ENCODE measurements at regions not wholly inside any gene's neighbourhood (a gene's known extent, or its start where the extent isn't known, plus 50 kb on each side); places are given as distances from the start of the nearest gene placed in this dataset.

- TF ChIP-seq EZH2 (IDR thresholded peaks at IDR 0.05; ENCODE audit: insufficient read depth, poor library complexity, severe bottlenecking): no peak
- TF ChIP-seq EZH2phosphoT487 (IDR thresholded peaks at IDR 0.05; ENCODE audit: insufficient read depth, low read depth): no peak
- 92 to 93% methylated on average over 2 of the region's 2 CpGs for WGBS, 2 experiments (ENCODE audit: low coverage in 1 of 2, low lambda C conversion rate in 2 of 2, missing lambda C conversion rate in 2 of 2)
- Histone ChIP-seq H3K27ac (no peak overlapping the region), H3K79me2 (ENCODE audit: insufficient read depth) (no peaks in the 10 kb centered on the region), H4K20me1 (ENCODE audit: insufficient read depth) (no peaks in the 10 kb centered on the region), H3K4me2 (ENCODE audit: unreplicated experiment) (no peak overlapping the region), H3K4me3 (no peak overlapping the region), H3K4me1 (ENCODE audit: insufficient read depth) (no peaks in the 10 kb centered on the region), H3K27me3 (replicated peaks; ENCODE audit: insufficient read depth) (no peaks in the 10 kb centered on the region), H3K9me2 (ENCODE audit: insufficient read depth) (no peaks in the 10 kb centered on the region), H3K36me3 (ENCODE audit: low read depth) (no peaks in the 10 kb centered on the region), H3K9ac (no peak overlapping the region), H3F3A (ENCODE audit: insufficient read depth) (no peaks in the 10 kb centered on the region), H2AFZ (no peak overlapping the region), H3K9me3 (ENCODE audit: low read depth) (no peaks in the 10 kb centered on the region)
- no peak for DNase-seq
- in situ Hi-C loops (cut with MboI): no loop called here
Measured at GRCh38 chr1:221933814-221934213, 191.9 kb upstream of the DUSP10 start.

DNA sequence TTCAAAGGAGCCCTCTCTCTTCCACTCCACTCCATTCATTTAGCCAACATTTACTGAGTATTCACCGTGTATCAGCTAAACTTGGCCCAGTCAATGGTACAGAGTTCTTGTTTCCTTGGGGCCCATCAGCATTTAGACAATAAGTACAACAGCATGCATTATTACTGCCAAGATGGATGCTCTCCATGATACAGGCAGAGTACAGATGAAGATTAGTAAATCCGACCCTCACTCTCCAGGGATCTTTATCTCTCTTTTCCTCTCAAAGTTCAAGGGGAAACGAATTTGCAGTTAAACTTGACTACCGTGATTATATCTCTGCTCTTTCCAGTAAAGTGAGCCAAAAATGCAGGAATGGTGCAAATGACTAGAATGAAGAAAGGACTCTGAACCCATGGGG, 184.6 kb upstream of the DUSP10 start:
- Histone ChIP-seq H3K4me3 (no peak overlapping the region), H3F3A (ENCODE audit: insufficient read depth) (no peaks in the 10 kb centered on the region), H3K36me3 (ENCODE audit: low read depth) (no peaks in the 10 kb centered on the region), H3K27ac (no peak overlapping the region), H3K9me3 (ENCODE audit: low read depth) (no peaks in the 10 kb centered on the region), H3K9me2 (ENCODE audit: insufficient read depth) (no peaks in the 10 kb centered on the region), H3K27me3 (replicated peaks; ENCODE audit: insufficient read depth) (no peaks in the 10 kb centered on the region), H3K4me1 (ENCODE audit: insufficient read depth) (peaks cover 9% of the 10 kb centered on the region; the same call in 1 of the 2 replicates), H3K9ac (no peak overlapping the region), H2AFZ (no peak overlapping the region), H4K20me1 (ENCODE audit: insufficient read depth) (no peaks in the 10 kb centered on the region), H3K4me2 (ENCODE audit: unreplicated experiment) (no peak overlapping the region), H3K79me2 (ENCODE audit: insufficient read depth) (no peaks in the 10 kb centered on the region)
- in situ Hi-C loops (cut with MboI): no loop called here
- TF ChIP-seq EZH2 (IDR thresholded peaks at IDR 0.05; ENCODE audit: insufficient read depth, poor library complexity, severe bottlenecking) (no peak), EZH2phosphoT487 (IDR thresholded peaks at IDR 0.05; ENCODE audit: insufficient read depth, low read depth) (no peak)
- no peak for DNase-seq
- WGBS, 2 experiments (ENCODE audit: low coverage in 1 of 2, low lambda C conversion rate in 2 of 2, missing lambda C conversion rate in 2 of 2): 68 to 69% methylated on average over 4 of the region's 4 CpGs

DNA sequence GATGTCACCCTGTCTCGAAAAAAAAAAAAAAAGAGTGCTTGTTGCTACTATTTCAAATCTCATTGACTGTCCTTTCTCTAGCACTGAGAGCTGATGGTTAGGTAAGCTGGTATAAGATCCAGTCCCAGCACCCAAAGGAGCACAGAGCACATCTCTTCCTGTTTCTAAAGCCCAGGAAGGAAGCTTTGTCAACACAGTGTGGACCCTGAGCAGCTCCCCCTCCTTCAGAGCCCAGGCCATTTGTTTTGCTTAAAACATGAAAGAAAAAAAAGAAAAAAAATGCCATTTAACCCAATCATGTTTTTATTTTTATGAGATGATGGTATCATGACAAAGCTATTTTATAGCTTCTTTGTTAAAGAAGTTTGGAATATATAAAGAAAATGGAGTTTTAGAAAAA, 184.1 kb upstream of the DUSP10 start:
- no peaks in the 10 kb centered on the region for H3F3A ChIP-seq (ENCODE audit: insufficient read depth)
- no peak overlapping the region for H2AFZ ChIP-seq
- H3K9me2 ChIP-seq (ENCODE audit: insufficient read depth): no peaks in the 10 kb centered on the region
- peaks cover 9% of the 10 kb centered on the region; the same call in 1 of the 2 replicates for H3K4me1 ChIP-seq (ENCODE audit: insufficient read depth)
- H3K9me3 ChIP-seq (ENCODE audit: low read depth): no peaks in the 10 kb centered on the region
- no peak overlapping the region for H3K9ac ChIP-seq
- DNase-seq: no peak
- no peaks in the 10 kb centered on the region for H3K36me3 ChIP-seq (ENCODE audit: low read depth)
- H3K27me3 ChIP-seq (replicated peaks; ENCODE audit: insufficient read depth): no peaks in the 10 kb centered on the region
- H3K4me3 ChIP-seq: no peak overlapping the region
- TF ChIP-seq EZH2phosphoT487 (IDR thresholded peaks at IDR 0.05; ENCODE audit: insufficient read depth, low read depth) (no peak), EZH2 (IDR thresholded peaks at IDR 0.05; ENCODE audit: insufficient read depth, poor library complexity, severe bottlenecking) (no peak)
- H3K27ac ChIP-seq: no peak overlapping the region
- H3K79me2 ChIP-seq (ENCODE audit: insufficient read depth): no peaks in the 10 kb centered on the region
- H4K20me1 ChIP-seq (ENCODE audit: insufficient read depth): no peaks in the 10 kb centered on the region
- 80 to 91% methylated on average over 1 of the region's 1 CpG for WGBS, 2 experiments (ENCODE audit: low coverage in 1 of 2, low lambda C conversion rate in 2 of 2, missing lambda C conversion rate in 2 of 2)
- in situ Hi-C loops (cut with MboI): no loop called here
- no peak overlapping the region for H3K4me2 ChIP-seq (ENCODE audit: unreplicated experiment)

GRCh38 chr1:221923929-221924598, 182.2 kb upstream of the DUSP10 start:
- Histone ChIP-seq H3K27ac (peak overlapping the region; percentile 55), H3K4me3 (no peak overlapping the region), H3K79me2 (ENCODE audit: insufficient read depth) (no peaks in the 10 kb centered on the region), H3K36me3 (ENCODE audit: low read depth) (no peaks in the 10 kb centered on the region), H3K4me2 (ENCODE audit: unreplicated experiment) (peak overlapping the region; percentile 40), H2AFZ (peak overlapping the region; percentile 80), H3F3A (ENCODE audit: insufficient read depth) (no peaks in the 10 kb centered on the region), H3K27me3 (replicated peaks; ENCODE audit: insufficient read depth) (no peaks in the 10 kb centered on the region), H3K9me2 (ENCODE audit: insufficient read depth) (no peaks in the 10 kb centered on the region), H4K20me1 (ENCODE audit: insufficient read depth) (no peaks in the 10 kb centered on the region), H3K9ac (peak overlapping the region; percentile 46), H3K9me3 (ENCODE audit: low read depth) (no peaks in the 10 kb centered on the region), H3K4me1 (ENCODE audit: insufficient read depth) (peaks cover 9% of the 10 kb centered on the region; the same call in 1 of the 2 replicates)
- no peak for TF ChIP-seq EZH2 (IDR thresholded peaks at IDR 0.05; ENCODE audit: insufficient read depth, poor library complexity, severe bottlenecking)
- TF ChIP-seq EZH2phosphoT487 (IDR thresholded peaks at IDR 0.05; ENCODE audit: insufficient read depth, low read depth): no peak
- peak; percentile 72 for DNase-seq
- 52 to 55% methylated on average over 8 of the region's 8 CpGs for WGBS, 2 experiments (ENCODE audit: low coverage in 1 of 2, low lambda C conversion rate in 2 of 2, missing lambda C conversion rate in 2 of 2)
- in situ Hi-C loops (cut with MboI): no loop called here

Measured in GM23248 (cell line).